ENCODE measurements at regions not wholly inside any gene's neighbourhood (a gene's known extent, or its start where the extent isn't known, plus 50 kb on each side); places are given as distances from the start of the nearest gene placed in this dataset.

GRCh38 chr4:12880844-12881243, 603.3 kb downstream of the RAB28 start:
- no peak for TF ChIP-seq CTCF (IDR thresholded peaks at IDR 0.05)
- no peak for TF ChIP-seq ZFX (IDR thresholded peaks at IDR 0.05; ENCODE audit: borderline replicate concordance)
